Hepatocyte (in vitro differentiated cells): ENCODE measurements at regions not wholly inside any gene's neighbourhood (a gene's known extent, or its start where the extent isn't known, plus 50 kb on each side); places are given as distances from the start of the nearest gene placed in this dataset.

ENCODE experiments used
- DNase-seq: peaks from one replicate; pipeline ENCODE4 v3.0.0-alpha.2; 2016; ENCODE audit warnings: low spot score
- H2AFZ ChIP-seq: fragments of 200-600 bp; sonication (generic); 2 replicates; pipeline ENCODE4 v1.6.0; 2016; ENCODE audit warnings: antibody characterized with exemption, mild to moderate bottlenecking
- H3K27ac ChIP-seq: fragments of 200-600 bp; sonication (generic); 2 replicates; pipeline ENCODE4 v1.5.1; 2016; ENCODE audit warnings: mild to moderate bottlenecking
- H3K27me3 ChIP-seq: fragments of 200-600 bp; sonication (generic); 2 replicates; pipeline ENCODE4 v1.6.1; 2016
- H3K36me3 ChIP-seq: fragments of 200-600 bp; sonication (generic); replicated peaks from 2 replicates; pipeline ENCODE4 v1.5.1; 2016; ENCODE audit warnings: low read depth; ENCODE audit not compliant: insufficient read depth
- H3K4me1 ChIP-seq: fragments of 200-600 bp; sonication (generic); 2 replicates; pipeline ENCODE4 v1.5.1; 2016; ENCODE audit warnings: mild to moderate bottlenecking, moderate library complexity; ENCODE audit not compliant: insufficient read depth
- H3K4me2 ChIP-seq: fragments of 200-600 bp; sonication (generic); 2 replicates; pipeline ENCODE4 v1.6.0; 2016
- H3K4me3 ChIP-seq: fragments of 200-600 bp; sonication (generic); 2 replicates; pipeline ENCODE4 v1.5.1; 2016; ENCODE audit warnings: mild to moderate bottlenecking
- H3K79me2 ChIP-seq: fragments of 200-600 bp; sonication (generic); 2 replicates; pipeline ENCODE4 v1.6.0; 2017; ENCODE audit warnings: mild to moderate bottlenecking
- H3K9me2 ChIP-seq: fragments of 200-600 bp; sonication (generic); replicated peaks from 2 replicates; pipeline ENCODE4 v1.6.0; 2017; ENCODE audit warnings: mild to moderate bottlenecking; ENCODE audit not compliant: insufficient read depth
- H3K9me3 ChIP-seq: fragments of 200-600 bp; sonication (generic); 2 replicates; pipeline ENCODE4 v1.5.1; 2016; ENCODE audit warnings: low read depth, mild to moderate bottlenecking
- H4K20me1 ChIP-seq: fragments of 200-600 bp; sonication (generic); 2 replicates; pipeline ENCODE4 v1.6.0; 2016; ENCODE audit warnings: mild to moderate bottlenecking; ENCODE audit not compliant: insufficient read depth, poor library complexity, severe bottlenecking
- EZH2 ChIP-seq: fragments of 200-600 bp; sonication (generic); IDR thresholded peaks from 2 replicates; pipeline ENCODE4 v1.6.1; 2016; ENCODE audit warnings: antibody characterized with exemption, mild to moderate bottlenecking, borderline replicate concordance
- EZH2phosphoT487 ChIP-seq: fragments of 200-600 bp; sonication (generic); IDR thresholded peaks from one replicate; pipeline ENCODE4 v1.6.1; 2018; ENCODE audit warnings: antibody characterized with exemption, mild to moderate bottlenecking, low read depth, moderate library complexity; ENCODE audit not compliant: unreplicated experiment, severe bottlenecking
- WGBS: methylation state at CpG from one replicate; pipeline ENCODE4 v1.1.6; 2016; ENCODE audit warnings: low lambda C conversion rate; ENCODE audit errors: missing lambda C conversion rate; 5-methylcytosine and 5-hydroxymethylcytosine counted together
- TF ChIP-seq, protein P1 (sequence below): fragments of 200-600 bp; sonication (generic); IDR thresholded peaks from 2 replicates; pipeline ENCODE4 v1.5.1; 2016; ENCODE audit warnings: antibody characterized with exemption, mild to moderate bottlenecking; ENCODE audit not compliant: poor library complexity

DNA sequence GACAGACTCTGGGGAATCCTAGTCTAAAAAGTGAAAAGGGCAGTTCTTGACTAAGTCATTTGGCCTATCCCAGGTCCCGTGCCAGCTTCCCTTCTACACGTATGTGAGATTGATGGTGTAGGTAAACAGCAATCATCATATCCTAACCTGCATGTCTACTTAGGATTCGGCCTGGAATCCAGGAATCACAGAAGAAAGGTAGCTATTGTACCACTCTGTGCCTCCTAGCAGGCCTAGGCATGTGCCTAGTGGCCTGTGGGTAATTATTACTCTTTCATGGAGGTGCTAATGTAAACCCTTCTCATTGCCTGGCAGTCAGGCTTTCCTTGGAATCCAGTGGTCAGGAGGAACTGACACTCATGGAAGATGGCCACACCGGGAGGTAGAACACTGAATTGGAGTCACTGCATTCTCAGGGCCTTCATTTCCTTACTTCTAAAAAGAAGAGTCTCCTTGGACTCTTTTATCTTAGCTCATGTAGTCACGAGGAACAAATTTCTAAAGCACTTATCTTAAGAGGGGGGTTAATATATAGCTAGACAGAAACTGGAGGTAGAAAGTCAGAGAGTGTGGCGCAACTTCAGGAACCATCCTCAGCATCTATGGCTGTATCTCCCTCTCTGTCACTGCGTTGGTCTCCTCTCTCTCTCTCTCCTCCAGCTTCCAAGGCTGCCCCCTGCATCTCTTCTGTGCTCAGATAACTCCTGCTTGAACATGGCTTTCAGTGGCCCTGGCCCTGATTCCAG, 122.5 kb downstream of the C1GALT1 start:
- WGBS = 77% methylated on average over 7 of the region's 7 CpGs
- DNase-seq = peak; percentile 47
- no peaks in the 10 kb centered on the region for H3K9me2 ChIP-seq
- H3K4me3 ChIP-seq = no peak overlapping the region
- no peaks in the 10 kb centered on the region for H4K20me1 ChIP-seq
- no peak overlapping the region for H3K4me2 ChIP-seq
- TF ChIP-seq EZH2 (no peak), EZH2phosphoT487 (no peak)
- TF ChIP-seq, protein P1, sequence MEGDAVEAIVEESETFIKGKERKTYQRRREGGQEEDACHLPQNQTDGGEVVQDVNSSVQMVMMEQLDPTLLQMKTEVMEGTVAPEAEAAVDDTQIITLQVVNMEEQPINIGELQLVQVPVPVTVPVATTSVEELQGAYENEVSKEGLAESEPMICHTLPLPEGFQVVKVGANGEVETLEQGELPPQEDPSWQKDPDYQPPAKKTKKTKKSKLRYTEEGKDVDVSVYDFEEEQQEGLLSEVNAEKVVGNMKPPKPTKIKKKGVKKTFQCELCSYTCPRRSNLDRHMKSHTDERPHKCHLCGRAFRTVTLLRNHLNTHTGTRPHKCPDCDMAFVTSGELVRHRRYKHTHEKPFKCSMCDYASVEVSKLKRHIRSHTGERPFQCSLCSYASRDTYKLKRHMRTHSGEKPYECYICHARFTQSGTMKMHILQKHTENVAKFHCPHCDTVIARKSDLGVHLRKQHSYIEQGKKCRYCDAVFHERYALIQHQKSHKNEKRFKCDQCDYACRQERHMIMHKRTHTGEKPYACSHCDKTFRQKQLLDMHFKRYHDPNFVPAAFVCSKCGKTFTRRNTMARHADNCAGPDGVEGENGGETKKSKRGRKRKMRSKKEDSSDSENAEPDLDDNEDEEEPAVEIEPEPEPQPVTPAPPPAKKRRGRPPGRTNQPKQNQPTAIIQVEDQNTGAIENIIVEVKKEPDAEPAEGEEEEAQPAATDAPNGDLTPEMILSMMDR = no peak
- H3K27me3 ChIP-seq = no peaks in the 10 kb centered on the region
- no peaks in the 10 kb centered on the region for H3K9me3 ChIP-seq
- H3K79me2 ChIP-seq = no peaks in the 10 kb centered on the region
- no peak overlapping the region for H2AFZ ChIP-seq
- H3K27ac ChIP-seq = peak overlapping the region; percentile 91
- no peaks in the 10 kb centered on the region for H3K36me3 ChIP-seq
- H3K4me1 ChIP-seq = peaks cover 7% of the 10 kb centered on the region

DNA sequence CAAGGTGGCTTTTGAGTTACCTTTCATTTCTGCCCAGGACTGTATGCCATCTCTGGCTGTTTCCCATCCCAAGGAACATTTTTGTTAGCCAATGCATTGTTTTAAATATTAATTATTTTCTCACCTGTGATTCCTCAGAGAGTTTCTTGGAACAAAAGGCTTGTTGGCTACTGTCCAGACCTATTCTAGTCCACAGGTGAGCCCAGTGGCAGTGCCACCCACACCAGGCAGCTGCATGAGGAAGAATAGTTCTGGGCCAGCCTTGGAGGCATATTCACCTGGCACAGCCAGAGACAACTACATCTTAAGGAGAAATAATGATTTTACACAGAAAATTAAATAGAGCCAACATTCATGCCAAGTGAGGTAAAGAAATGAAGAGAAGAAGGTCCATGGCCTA, 123.9 kb downstream of the C1GALT1 start:
- DNase-seq = no peak
- H3K4me3 ChIP-seq = no peak overlapping the region
- TF ChIP-seq, protein P1 = no peak
- no peak for TF ChIP-seq EZH2
- no peak for TF ChIP-seq EZH2phosphoT487

More for the DNA sequence above, 123.9 kb downstream of the C1GALT1 start:
- H3K27ac ChIP-seq = peak overlapping the region; percentile 91
- no peaks in the 10 kb centered on the region for H3K27me3 ChIP-seq
- H3K9me2 ChIP-seq = no peaks in the 10 kb centered on the region
- no peak overlapping the region for H3K4me2 ChIP-seq
- H3K9me3 ChIP-seq = no peaks in the 10 kb centered on the region
- H3K36me3 ChIP-seq = no peaks in the 10 kb centered on the region
- peaks cover 7% of the 10 kb centered on the region for H3K4me1 ChIP-seq
- H2AFZ ChIP-seq = no peak overlapping the region
- H3K79me2 ChIP-seq = no peaks in the 10 kb centered on the region
- H4K20me1 ChIP-seq = no peaks in the 10 kb centered on the region
